GM10266 (cell line): ENCODE measurements at regions not wholly inside any gene's neighbourhood (a gene's known extent, or its start where the extent isn't known, plus 50 kb on each side); places are given as distances from the start of the nearest gene placed in this dataset.

Source experiments
- DNase-seq: peaks from one replicate; pipeline ENCODE4 v3.0.0; 2012; ENCODE audit errors: extremely low spot score
- TF ChIP-seq, protein P1 (sequence below): IDR thresholded peaks from 2 replicates; pipeline ENCODE4 v1.5.1; 2012; ENCODE audit warnings: mild to moderate bottlenecking, low read depth; ENCODE audit not compliant: control insufficient read depth, insufficient read depth; ENCODE audit errors: missing control alignments

- TF ChIP-seq, protein P1, sequence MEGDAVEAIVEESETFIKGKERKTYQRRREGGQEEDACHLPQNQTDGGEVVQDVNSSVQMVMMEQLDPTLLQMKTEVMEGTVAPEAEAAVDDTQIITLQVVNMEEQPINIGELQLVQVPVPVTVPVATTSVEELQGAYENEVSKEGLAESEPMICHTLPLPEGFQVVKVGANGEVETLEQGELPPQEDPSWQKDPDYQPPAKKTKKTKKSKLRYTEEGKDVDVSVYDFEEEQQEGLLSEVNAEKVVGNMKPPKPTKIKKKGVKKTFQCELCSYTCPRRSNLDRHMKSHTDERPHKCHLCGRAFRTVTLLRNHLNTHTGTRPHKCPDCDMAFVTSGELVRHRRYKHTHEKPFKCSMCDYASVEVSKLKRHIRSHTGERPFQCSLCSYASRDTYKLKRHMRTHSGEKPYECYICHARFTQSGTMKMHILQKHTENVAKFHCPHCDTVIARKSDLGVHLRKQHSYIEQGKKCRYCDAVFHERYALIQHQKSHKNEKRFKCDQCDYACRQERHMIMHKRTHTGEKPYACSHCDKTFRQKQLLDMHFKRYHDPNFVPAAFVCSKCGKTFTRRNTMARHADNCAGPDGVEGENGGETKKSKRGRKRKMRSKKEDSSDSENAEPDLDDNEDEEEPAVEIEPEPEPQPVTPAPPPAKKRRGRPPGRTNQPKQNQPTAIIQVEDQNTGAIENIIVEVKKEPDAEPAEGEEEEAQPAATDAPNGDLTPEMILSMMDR, result no peak
- DNase-seq, result no peak
These were observed 463.6 kb upstream of the ALCAM start for GRCh38 chr3:104903064-104903463.

GRCh38 chr3:104906001-104906639 lies 460.6 kb upstream of the ALCAM start:
- TF ChIP-seq, protein P1, result no peak
- no peak for DNase-seq

DNA sequence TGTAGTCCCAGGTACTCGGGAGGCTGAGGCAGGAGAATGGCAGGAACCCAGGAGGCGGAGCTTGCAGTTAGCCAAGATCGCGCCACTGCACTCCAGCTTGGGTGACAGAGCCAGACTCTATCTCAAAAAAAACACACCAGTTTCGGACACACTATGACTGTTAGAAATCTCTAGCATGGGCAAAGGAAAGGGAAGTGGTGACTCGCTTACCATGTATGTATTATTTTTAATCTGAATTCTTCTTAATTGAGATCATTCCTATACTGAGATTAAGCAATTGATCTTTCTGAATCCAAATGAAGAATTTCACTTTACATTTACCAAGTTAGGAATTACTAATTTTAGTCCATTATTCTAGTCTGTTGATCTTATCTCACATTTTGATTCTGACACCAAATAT lies 459.2 kb upstream of the ALCAM start:
- DNase-seq, result no peak

DNA sequence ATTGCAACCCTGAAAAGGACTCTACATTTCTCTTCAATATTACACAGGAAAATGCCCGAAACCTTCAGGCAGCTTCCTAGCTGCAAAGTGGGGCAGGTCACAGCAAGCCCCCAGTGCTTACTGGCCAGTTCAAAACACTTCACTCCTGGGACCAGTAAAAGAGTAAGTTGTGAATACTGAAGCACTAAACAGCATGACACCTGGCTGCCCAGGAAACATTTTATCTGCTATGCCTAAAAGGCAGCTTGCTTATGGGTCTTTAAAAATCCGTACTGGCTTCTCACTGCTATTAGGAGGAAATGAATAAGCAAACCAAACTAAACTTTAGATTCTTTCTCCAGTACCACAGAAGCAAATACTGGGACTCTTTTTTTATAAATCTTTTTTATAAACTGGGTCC lies 457.9 kb upstream of the ALCAM start:
- DNase-seq, result no peak
- TF ChIP-seq, protein P1, result no peak

More for the DNA sequence above, 459.2 kb upstream of the ALCAM start:
- TF ChIP-seq, protein P1, result no peak

DNA sequence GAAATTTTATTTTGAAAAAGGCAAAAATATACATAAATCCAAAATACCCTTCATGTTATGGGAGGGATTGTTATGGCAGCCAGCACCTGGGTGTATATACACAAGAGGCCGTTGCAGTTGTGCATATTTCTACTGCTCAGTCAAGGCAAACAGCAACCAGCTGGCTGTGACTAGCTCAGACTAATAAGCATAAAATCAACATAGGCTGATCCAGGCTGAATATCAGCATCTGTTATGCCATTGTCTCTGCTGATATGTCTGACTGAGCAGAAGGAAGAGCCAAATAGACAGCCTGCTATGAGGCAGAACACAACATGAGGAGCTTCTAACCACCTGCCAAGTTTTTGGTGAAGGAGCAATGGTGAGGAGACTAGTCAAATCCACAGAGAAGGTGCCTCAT lies 457.5 kb upstream of the ALCAM start:
- DNase-seq, result no peak
- TF ChIP-seq, protein P1, result no peak

- DNase-seq, result no peak
- TF ChIP-seq, protein P1, result no peak
These were observed 457.0 kb upstream of the ALCAM start for GRCh38 chr3:104909721-104910120.

DNA sequence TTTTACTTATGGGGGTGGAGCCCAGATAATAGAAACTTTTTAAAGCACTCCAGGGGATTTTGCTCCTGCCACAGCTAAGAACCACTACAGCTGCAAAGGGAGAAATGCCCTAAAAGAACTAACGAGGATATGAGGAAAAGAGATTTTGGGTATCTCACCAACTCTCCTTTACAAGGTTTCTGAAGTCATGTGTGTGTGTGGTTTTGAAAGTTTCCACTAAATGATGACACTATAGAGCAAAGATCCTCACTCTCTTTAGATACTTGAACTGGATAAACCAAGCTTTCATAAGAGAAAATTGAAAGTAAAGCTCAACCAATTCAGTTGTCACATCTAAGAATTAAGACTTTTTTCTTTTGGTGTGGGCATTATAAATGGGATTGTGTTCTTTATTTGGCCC lies 455.3 kb upstream of the ALCAM start:
- DNase-seq, result no peak

More for the DNA sequence above, 455.3 kb upstream of the ALCAM start:
- TF ChIP-seq, protein P1, result no peak
